ENCODE measurements at regions not wholly inside any gene's neighbourhood (a gene's known extent, or its start where the extent isn't known, plus 50 kb on each side); places are given as distances from the start of the nearest gene placed in this dataset.
A peak's percentile ranks its signal among the peaks of the same experiment; 100 is the strongest.
"Not testable (repeated sequence)": the region's sequence is repeated elsewhere in the genome, so short reads cannot be mapped to it uniquely, and the experiment has no call there.

DNA sequence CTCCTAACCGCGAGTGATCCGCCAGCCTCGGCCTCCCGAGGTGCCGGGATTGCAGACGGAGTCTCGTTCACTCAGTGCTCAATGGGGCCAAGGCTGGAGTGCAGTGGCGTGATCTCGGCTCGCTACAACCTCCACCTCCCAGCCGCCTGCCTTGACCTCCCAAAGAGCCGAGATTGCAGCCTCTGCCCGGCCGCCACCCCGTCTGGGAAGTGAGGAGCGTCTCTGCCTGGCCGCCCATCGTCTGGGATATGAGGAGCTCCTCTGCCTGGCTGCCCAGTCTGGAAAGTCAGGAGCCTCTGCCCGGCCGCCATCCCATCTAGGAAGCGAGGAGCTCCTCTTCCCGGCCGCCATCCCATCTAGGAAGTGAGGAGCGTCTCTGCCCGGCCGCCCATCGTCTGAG lies 58.8 kb upstream of the ANKRD30BL start:
- not testable (repeated sequence) for DNase-seq (ENCODE audit: low read depth in 2 of 2)

DNA sequence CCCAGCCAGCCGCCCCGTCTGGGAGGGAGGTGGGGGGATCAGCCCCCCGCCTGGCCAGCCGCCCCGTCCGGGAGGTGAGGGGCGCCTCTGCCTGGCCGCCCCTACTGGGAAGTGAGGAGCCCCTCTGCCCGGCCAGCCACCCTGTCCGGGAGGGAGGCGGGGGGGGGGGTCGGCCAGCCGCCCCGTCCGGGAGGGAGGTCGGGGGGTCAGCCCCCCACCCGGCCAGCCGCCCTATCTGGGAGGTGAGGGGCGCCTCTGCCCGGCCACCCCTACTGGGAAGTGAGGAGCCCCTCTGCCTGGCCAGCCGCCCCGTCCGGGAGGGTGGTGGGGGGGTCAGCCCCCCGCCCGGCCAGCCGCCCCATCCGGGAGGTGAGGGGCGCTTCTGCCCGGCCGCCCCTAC lies 60.1 kb upstream of the ANKRD30BL start:
- not testable (repeated sequence) for DNase-seq (ENCODE audit: low read depth in 2 of 2)

DNA sequence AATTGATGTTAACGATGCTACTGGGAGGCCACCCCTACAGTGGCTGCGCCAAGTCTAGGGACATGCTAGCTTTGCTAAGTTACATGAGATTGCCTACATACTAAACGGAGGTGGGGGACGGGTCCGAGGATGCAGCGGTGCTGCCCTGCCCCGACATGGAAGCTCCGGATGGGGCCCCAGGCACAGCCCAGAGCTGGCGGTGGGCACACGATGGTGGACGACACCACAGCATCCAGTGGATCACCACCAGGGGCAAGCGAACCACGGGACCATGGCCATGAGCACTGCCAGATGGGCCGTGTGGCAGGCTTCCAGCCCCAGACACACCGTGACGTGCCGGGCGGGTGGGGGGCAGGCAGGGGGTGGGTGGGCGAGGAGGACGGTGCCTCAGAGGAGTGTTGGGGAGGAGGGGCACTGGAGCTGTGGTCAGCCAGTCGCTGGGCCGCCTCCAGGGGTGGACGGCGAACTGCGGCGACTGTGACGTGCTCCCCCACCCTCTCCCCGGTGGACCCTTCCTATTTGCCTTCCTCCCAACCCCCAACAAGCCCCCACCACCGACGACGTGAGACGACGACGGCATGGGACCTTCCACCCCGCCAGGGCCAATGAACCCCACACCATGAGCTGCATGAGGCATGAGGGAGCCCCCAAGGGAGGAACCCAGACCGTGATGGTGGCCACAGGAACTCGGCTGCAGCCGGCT lies 90.6 kb upstream of the ANKRD30BL start:
- DNase-seq (ENCODE audit: low read depth in 2 of 2) = no peak

DNA sequence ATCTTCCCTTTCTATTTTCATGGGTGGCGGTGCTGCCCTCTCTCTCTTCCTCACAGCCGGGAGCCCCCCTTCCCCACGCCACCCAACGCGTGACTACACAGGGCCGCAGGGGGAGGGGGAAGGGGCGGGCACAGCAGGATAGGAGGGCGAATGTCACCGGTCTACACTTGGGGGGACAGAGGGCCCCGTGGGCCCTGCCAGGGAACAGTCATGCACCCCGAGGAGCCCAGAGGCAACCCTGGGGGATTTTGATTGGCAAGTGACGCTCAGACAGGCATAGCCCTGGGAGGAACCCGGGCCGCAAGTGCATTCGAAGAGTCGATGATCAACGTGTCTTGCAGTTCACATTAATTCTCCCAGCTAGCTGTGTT lies 91.1 kb upstream of the ANKRD30BL start:
- no peak for DNase-seq (ENCODE audit: low read depth in 2 of 2)

DNA sequence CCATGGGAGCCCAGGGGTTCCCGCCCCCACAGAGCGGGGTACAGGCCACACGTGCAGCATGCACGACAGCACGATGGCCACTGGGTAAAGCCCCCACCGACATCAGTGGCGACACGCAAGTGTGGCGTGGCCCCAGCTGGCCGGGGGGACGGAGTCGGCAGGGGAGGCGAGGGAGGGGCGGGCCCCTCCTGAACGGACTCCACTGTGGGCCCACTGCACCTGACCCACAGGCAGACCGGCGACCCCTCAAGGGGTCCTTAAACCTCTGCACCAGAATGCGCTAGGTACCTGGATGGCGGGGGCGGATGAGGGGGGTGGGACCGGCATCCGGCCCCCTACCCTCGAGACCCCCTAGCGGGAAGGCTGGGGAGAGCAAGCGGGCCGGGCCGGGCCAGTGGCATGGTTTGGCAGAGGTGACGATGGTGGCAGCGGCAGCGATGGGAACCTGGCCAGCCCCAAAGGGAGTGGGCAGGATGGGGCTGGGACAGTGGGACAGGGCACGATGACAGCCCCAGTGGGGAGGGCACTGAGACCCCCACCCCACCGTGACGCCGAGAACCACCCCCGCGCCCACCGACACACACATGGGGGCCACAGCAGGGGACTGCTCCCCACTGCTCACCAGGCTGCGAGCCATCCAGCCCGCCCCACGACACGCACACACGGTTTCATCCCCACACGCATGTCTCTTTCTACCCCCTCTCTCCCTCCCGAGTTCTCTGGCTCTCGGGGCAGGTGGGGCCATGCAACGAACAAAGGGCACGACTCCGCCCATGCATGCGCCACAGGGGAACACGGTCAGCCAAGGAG lies 91.9 kb upstream of the ANKRD30BL start:
- DNase-seq (ENCODE audit: low read depth in 2 of 2) = no peak

DNA sequence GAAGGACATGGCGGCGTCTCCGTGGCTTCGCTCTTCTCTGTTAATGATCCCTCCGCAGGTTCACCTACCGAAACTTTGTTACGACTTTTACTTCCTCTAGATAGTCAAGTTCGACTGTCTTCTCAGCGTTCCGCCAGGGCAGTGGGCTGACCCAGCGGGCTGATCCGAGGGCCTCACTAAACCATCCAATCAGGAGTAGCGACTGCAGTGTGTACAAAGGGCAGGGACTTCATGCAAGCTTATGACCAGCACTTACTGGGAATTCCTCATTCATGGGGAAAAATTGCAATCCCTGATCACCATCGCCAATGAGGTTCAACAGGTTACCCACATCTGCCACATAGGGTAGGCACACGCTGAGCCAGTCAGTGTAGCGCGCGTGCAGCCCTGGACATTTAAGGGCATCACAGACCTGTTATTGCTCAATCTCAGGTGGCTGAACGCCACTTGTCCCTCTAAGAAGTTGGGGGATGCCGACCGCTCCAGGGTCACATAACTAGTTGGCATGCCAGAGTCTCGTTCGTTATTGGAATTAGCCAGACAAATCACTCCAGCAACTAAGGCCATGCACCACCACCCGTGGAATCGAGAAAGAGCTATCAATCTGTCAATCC lies 92.7 kb upstream of the ANKRD30BL start:
- not testable (repeated sequence) for DNase-seq (ENCODE audit: low read depth in 2 of 2)

DNA sequence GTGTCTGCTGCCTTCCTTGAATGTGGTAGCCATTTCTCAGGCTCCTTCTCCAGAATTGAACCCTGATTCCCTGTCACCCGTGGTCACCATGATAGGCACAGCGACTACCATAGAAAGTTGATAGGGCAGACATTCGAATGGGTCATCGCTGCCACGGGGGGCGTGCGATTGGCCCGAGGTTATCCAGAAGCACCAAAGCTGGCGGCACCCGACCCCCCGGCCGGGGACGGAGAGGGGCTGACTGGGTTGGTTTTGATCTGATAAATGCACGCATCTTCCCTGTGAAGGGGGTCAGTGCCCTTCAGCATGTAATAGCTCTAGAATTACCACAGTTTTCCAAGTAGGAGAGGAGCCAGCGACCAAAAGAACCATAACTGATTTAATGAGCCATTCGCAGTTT lies 94.0 kb upstream of the ANKRD30BL start:
- DNase-seq (ENCODE audit: low read depth in 2 of 2) = no peak

DNA sequence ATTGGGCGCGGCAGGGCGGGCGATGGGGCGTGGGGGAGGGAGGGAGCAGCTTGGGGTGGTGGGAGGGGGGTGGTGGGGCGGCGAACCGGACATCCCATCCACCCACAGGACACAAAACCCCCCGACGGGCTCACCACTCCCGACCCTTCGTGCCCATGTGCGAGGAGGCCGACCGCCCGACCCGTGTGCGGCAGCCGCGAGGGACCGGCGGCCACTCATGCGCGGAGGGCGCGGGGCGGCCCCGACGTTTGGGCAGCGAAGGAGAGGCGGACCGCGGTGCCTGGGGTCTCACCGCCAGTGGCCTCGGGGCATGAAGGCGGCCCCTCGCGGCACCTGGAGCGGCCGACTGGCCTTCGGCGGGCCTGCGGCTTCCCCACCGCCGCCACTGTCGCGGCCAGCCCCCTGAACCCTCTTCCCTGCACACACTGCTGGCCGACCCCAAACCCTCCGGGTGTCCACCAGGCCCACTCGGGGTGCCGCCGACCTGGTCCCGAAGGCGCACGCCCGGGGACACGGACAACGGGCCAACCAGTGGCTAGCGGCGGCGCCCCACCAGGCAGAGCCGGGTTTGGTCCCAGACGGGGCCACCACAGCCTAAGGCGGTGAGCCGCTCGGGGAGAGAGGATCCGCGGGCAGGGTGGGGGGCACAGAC lies 94.6 kb upstream of the ANKRD30BL start:
- no peak for DNase-seq (ENCODE audit: low read depth in 2 of 2)

DNA sequence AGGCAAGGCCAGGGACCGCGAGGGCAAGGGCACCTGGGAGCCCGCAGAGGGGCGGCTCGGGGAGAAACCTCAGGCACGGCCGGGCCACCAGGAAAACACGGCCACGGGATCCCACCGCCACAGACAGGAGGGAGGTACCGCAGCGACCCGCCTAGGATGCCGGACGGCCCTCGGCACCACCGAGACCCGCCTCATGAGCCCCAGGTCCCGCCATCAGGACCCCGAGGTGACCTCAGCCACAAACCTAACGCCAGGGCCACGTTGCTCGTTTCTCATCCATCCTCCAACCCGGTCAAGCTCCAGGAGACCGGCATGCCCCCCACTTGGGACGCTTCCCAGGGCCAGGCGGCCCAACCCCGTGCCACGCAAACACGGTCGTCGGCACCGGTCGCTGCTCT lies 95.2 kb upstream of the ANKRD30BL start:
- DNase-seq (ENCODE audit: low read depth in 2 of 2) = not testable (repeated sequence)

DNA sequence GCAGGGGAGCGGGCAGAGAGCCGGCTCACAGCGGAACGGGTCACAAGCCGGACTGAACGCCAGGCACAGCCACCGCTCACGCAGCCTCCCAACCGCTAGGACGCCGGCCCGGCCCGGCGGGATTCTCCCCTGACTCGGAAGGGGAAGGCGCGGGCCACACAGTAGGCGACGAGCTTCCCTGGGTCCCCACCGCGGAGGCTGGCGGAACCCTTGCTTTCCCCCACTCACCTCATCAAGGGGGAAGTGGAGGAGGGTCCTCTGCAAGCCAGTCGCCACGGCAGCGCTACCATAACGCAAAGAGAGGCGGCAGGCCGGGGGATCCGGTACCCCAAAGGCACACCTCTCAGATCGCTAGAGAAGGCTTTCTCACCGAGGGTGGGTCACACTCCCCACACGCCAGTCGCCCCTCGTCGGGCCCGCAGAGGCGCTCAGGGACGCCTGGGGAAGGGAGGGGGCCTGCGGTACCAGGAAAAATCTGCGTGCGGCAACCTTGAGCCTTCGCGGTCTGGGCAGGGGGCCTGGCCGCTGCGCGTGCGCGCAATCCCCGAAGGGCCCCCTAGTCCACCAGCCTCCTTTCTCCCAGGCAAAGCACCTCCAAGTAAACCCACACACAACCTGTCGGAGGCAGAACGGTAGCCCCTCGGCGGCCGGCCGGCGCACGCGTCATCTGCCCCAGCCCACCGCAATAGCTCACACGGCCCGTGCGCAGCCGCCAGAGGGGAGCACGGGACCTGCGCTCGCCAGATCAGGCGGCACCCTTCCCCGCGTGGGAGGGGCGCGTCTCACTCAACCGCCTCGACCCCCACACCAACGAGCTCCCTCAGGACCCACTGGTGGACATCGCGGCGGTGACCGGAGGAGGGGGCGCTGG lies 95.8 kb upstream of the ANKRD30BL start:
- DNase-seq (ENCODE audit: low read depth in 2 of 2) = not testable (repeated sequence)

DNA sequence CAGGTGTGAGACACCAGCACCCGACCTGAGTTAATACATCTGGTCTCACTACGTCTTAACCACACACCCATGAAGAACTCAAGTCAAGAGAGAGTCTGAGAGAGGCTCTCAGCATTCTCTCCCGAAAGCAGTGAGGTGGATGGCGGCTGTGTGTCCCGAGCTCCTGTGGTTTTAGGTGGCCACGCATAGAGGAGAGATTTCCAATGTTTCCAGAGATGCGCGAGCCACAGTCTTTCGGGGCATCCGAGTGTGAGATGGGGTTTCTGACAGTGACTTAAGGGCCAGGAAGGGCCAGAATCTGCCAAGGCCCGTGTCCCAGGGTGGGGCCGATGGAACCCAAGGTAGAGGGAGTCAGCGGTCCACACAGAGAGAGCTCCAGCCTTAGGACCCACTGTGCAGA lies 97.5 kb upstream of the ANKRD30BL start:
- DNase-seq (ENCODE audit: low read depth in 2 of 2) = not testable (repeated sequence)

DNA sequence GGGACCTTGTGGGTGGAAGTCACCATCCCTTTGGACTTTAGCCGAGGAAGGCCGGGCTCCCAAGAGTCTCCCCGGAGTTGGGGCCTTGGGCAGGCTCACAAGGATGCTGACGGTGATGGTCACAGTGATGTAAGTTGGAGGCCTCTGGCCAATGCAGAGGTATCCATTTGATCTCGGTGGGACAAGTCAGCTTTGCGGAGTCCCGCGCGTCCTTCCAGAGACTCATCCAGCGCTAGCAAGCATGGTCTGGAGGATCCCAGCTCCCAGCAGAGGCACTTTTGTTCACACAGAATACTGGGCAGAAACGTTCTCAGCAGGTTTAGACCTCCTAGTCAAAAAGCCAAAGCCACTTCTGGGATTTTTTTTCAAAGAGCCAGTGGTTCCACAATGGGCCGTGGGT lies 103.8 kb upstream of the ANKRD30BL start:
- DNase-seq (ENCODE audit: low read depth in 2 of 2) = not testable (repeated sequence)

DNA sequence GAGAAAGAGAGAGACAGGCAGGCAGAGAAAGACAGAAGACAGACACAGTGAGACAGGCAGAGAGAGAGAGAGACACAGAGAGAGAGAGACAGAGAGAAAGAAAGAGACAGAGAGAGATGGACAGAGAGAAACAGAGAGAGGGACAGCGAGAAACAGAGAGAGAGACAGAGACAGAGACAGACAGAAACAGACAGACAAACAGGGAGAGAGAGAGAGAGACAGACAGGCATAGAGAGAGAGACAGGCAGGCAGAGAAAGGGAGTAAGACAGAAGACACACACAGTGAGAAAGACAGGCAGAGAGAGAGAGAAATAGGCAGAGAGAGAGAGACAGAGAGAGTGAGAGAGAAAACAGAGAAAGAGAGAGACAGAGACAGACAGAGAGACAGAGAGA lies 105.3 kb upstream of the ANKRD30BL start:
- DNase-seq (ENCODE audit: low read depth in 2 of 2) = no peak

DNA sequence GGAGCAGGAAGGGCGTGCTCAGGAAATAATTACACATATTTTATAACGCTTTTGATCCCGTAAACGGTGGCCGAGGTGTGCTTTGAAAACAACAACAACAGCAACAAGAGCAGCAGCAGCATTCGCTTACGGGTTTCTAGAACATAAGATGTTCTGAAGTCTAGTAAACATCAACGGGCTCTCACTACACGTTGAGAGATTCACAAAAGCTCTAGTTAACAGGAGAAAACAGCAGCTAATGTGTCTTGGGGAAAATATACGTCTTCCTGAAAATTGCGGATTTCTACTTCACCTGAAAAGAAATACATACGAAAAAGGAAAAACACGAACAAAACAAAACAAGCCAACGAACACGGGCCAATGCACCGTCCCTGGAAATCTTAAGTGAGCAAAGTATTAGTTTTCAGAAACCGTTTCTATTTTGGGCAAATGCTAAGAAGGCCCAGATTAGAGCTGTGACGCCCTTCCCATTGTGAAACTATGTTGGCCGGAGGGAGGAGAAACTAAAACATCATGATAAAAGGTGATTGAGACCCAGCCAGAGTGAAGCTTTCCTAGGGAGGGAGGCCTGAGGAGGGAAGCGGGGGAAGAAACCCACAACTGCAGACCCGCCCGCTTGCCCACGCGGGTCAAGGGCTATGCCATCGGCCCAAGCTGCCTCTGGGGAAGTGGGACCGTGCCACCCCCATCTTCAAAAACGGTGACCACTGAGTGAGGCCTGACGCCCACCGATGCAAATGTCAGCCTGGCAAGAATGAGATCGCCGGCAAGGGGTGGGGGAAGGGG lies 105.9 kb upstream of the ANKRD30BL start:
- peak in 1 of 2 experiments; percentile 5 for DNase-seq (ENCODE audit: low read depth in 2 of 2)

DNA sequence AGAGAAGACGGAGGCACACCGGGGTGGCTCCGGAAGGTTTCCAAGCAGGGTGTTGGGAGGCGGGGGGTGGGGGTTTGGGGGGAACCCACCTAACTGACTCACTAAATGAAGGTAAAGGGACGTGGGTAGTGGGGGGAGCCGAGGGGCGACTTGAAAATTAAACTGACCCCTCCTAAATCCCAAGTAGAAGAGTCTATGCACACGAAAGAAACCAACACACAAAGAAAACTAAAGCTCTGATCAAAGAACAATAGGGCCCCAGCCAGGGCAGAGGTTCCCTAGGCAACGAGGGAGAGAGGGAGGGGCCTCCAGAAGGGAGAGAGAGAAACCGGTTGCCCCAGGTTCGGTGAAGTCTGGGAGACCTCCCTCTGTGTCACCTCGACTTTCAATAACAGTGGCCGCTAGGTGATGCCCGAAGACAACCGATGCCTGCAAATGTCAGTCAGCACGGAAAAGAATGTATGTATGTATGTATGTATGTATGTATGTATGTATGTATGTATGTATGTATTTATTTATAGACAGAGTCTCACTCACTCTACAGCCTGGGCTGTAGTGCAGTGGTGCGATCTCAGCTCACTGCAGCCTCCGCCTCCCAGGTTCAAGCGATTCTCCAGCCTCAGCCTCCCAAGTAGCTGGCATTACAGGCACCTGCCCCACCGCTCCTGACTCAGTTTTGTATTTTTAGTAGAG lies 106.7 kb upstream of the ANKRD30BL start:
- peak; percentile 16 to 31 for DNase-seq (ENCODE audit: low read depth in 2 of 2)

DNA sequence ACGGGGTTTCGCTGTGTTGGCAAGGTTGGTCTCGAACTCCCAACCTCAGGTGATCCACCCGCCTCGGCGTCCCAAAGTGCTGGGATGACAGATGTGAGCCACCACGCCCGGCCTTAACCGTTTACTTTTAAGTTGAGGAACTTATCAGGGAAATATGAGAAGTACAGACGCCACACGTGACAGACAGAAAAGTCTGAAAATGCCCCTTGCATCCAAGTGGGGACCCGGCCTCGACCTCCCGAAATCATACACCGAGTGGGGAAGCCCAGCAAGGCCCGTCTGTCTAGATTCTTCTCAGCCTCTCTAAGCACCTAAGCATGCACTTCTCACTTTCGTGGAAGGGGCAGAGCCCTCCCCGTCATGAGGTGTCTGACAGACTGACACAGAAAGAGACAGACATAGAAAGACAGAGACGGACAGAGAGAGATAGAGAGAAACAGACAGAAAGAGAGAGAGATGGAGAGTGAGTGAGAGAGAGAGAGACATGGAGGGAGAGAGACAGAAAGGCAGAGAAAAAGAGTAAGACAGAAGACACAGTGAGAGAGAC lies 107.3 kb upstream of the ANKRD30BL start:
- no peak for DNase-seq (ENCODE audit: low read depth in 2 of 2)

DNA sequence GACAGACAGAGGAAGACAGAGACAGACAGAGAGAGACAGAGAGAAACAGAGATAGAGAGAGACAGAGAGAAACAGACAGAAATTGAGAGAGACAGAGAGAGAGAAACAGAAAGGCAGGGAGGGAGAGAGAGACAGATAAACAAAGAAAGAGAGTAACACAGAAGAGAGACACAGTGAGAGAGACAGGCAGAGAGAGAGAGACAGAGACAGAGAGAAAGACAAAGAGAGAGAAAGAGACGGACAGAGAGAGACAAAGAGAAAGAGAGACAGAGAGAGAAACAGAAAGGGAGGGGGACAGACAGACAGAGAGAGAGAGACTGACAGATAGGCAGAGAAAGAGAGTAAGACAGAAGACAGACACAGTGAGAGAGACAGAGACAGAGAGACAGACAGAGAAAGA lies 108.5 kb upstream of the ANKRD30BL start:
- no peak for DNase-seq (ENCODE audit: low read depth in 2 of 2)

DNA sequence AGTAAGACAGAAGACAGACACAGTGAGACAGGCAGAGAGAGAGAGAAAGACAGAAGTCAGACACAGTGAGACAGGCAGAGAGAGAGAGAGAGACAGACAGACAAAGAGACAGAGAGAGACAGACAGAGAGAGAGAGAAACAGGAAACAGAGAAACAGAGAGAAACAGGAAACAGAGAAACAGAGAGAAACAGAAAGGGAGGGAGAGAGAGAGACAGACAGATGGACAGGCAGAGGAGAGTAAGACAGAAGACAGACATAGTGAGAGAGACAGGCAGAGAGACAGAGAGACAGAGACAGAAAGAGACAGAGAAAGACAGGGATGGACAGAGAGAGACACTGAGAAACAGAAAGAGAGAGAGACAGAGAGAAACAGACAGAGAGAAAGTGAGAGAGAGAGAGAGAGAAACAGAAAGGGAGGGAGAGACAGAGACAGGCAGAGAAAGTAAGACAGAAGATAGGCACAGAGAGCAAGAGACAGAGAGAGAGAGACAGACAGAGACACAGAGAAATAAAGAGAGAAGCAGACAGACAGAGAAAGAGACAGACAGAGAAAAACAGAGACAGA lies 109.3 kb upstream of the ANKRD30BL start:
- DNase-seq (ENCODE audit: low read depth in 2 of 2) = no peak

DNA sequence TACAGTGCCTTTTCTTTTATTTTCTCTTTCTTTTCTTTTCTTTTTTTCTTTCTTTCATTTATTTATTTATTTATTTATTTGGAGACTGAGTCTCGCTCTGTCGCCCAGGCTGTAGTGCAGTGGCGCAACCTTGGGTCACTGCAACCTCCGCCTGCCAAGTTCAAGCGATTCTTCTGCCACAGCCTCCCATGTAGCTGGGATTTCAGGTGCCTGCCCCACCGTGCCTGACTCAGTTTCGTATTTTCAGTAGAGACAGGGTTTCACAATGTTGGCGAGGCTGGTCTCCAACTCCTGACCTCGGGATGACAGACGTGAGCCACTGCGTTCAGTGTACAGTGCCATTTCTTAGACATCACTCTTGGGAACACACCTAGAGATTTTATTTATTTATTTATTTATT lies 110.0 kb upstream of the ANKRD30BL start:
- not testable (repeated sequence) for DNase-seq (ENCODE audit: low read depth in 2 of 2)

All from fibroblast of skin of left quadriceps (primary cell).